Mesenchymal stem cell (in vitro differentiated cells and primary cell): ENCODE measurements at regions not wholly inside any gene's neighbourhood (a gene's known extent, or its start where the extent isn't known, plus 50 kb on each side); places are given as distances from the start of the nearest gene placed in this dataset.

ENCODE experiments used
- DNase-seq: peaks from one replicate; pipeline ENCODE4 v3.0.0-alpha.2; 2013
- H2AFZ ChIP-seq: one replicate; pipeline ENCODE4 v1.6.1; 2013; ENCODE audit warnings: low read depth, mild to moderate bottlenecking, control low read depth, inconsistent platforms, low read length, moderate library complexity
- H2AK5ac ChIP-seq: 2 replicates; pipeline ENCODE4 v1.6.1; 2013; ENCODE audit warnings: low read length, moderate library complexity, mild to moderate bottlenecking, inconsistent platforms; ENCODE audit not compliant: severe bottlenecking
- H2BK120ac ChIP-seq: one replicate; pipeline ENCODE4 v1.6.1; 2013; ENCODE audit warnings: low read depth, mild to moderate bottlenecking, inconsistent platforms, low read length, moderate library complexity
- H2BK12ac ChIP-seq, 2 experiments: one replicate each; pipeline ENCODE4 v1.6.1; 2013; ENCODE audit warnings: inconsistent platforms in 2 of 2, low read length in 2 of 2, mild to moderate bottlenecking in 2 of 2, moderate library complexity in 2 of 2, control low read depth in 1 of 2
- H2BK15ac ChIP-seq: one replicate; pipeline ENCODE4 v1.6.1; 2013; ENCODE audit warnings: mild to moderate bottlenecking, low read depth, inconsistent platforms; ENCODE audit not compliant: poor library complexity, severe bottlenecking
- H2BK5ac ChIP-seq: 2 replicates; pipeline ENCODE4 v1.6.1; 2013; ENCODE audit warnings: low read depth, mild to moderate bottlenecking, low read length, control low read depth, inconsistent platforms; ENCODE audit not compliant: poor library complexity, severe bottlenecking
- H3K14ac ChIP-seq, 2 experiments: one replicate each; pipeline ENCODE4 v1.6.1; 2013; ENCODE audit warnings: inconsistent platforms in 2 of 2, low read length in 2 of 2, control low read depth in 1 of 2, mild to moderate bottlenecking in 1 of 2, moderate library complexity in 1 of 2
- H3K18ac ChIP-seq, 2 experiments: one replicate each; pipeline ENCODE4 v1.6.1; 2013; ENCODE audit warnings: inconsistent platforms in 2 of 2, low read length in 2 of 2, control low read depth in 1 of 2, low read depth in 1 of 2, mild to moderate bottlenecking in 1 of 2
- H3K23ac ChIP-seq, 2 experiments: one replicate each; pipeline ENCODE4 v1.6.1; 2013; ENCODE audit warnings: inconsistent platforms in 2 of 2, low read length in 2 of 2, mild to moderate bottlenecking in 2 of 2, moderate library complexity in 2 of 2, control low read depth in 1 of 2
- H3K27ac ChIP-seq: 2 replicates; pipeline ENCODE4 v1.5.1; 2013; ENCODE audit warnings: mild to moderate bottlenecking, moderate library complexity, low read length, control low read depth, inconsistent platforms; ENCODE audit not compliant: poor library complexity, severe bottlenecking
- H3K27me3 ChIP-seq, 2 experiments: 2 replicates each; pipeline versions ENCODE4 v1.6.1 to v1.7.0; 2013; ENCODE audit warnings: low read length in 2 of 2, mild to moderate bottlenecking in 2 of 2, moderate library complexity in 2 of 2, control low read depth in 1 of 2, inconsistent platforms in 1 of 2; ENCODE audit not compliant: control insufficient read depth in 1 of 2, insufficient read depth in 1 of 2
- H3K36me3 ChIP-seq, 2 experiments: 2 replicates each; pipeline versions ENCODE4 v1.6.1 to v1.7.0; 2013; ENCODE audit warnings: low read length in 2 of 2, control low read depth in 1 of 2, inconsistent platforms in 1 of 2, low read depth in 1 of 2, mild to moderate bottlenecking in 1 of 2; ENCODE audit not compliant: insufficient read depth in 2 of 2, control insufficient read depth in 1 of 2
- H3K4ac ChIP-seq, 2 experiments: one replicate each; pipeline ENCODE4 v1.6.1; 2013; ENCODE audit warnings: inconsistent platforms in 2 of 2, low read length in 2 of 2, mild to moderate bottlenecking in 2 of 2, moderate library complexity in 2 of 2, control low read depth in 1 of 2, low read depth in 1 of 2
- H3K4me1 ChIP-seq: 2 replicates; pipeline ENCODE4 v1.6.1; 2013; ENCODE audit warnings: low read depth, low read length, control low read depth; ENCODE audit not compliant: control insufficient read depth, insufficient read depth
- H3K4me2 ChIP-seq: 2 replicates; pipeline ENCODE4 v1.6.1; 2013; ENCODE audit warnings: low read length, mild to moderate bottlenecking, inconsistent platforms; ENCODE audit not compliant: poor library complexity, severe bottlenecking
- H3K4me3 ChIP-seq, 2 experiments: 2 replicates each; pipeline versions ENCODE4 v1.5.1 to v1.7.0; 2013; ENCODE audit warnings: low read length in 2 of 2, mild to moderate bottlenecking in 2 of 2, control low read depth in 1 of 2, low read depth in 1 of 2; ENCODE audit not compliant: insufficient read depth in 1 of 2
- H3K79me1 ChIP-seq: replicated peaks from 2 replicates; pipeline ENCODE4 v1.6.1; 2013; ENCODE audit warnings: mild to moderate bottlenecking, control low read depth, low read length, inconsistent platforms; ENCODE audit not compliant: poor library complexity, severe bottlenecking
- H3K9ac ChIP-seq: 2 replicates; pipeline ENCODE4 v1.7.0; 2013; ENCODE audit warnings: mild to moderate bottlenecking, low read length, moderate library complexity
- H3K9me3 ChIP-seq: 2 replicates; pipeline ENCODE4 v1.7.0; 2013; ENCODE audit warnings: mild to moderate bottlenecking, low read length; ENCODE audit not compliant: control insufficient read depth
- H4K8ac ChIP-seq: one replicate; pipeline ENCODE4 v1.6.1; 2013; ENCODE audit warnings: inconsistent platforms, mild to moderate bottlenecking, low read length, moderate library complexity
- H4K91ac ChIP-seq: one replicate; pipeline ENCODE4 v1.6.1; 2013; ENCODE audit warnings: mild to moderate bottlenecking, low read length, inconsistent platforms
- WGBS: methylation state at CpG from one replicate; pipeline ENCODE4 v1.1.7; 2013; ENCODE audit warnings: mixed read lengths; 5-methylcytosine and 5-hydroxymethylcytosine counted together

GRCh38 chr20:60817891-60818290 is 434.2 kb upstream of the CDH4 start:
- H2AFZ ChIP-seq, result no peak overlapping the region
- no peaks in the 10 kb centered on the region for H3K4me1 ChIP-seq
- H3K14ac ChIP-seq, result no peak overlapping the region
- no peak overlapping the region for H3K4ac ChIP-seq
- 68% methylated on average over 4 of the region's 4 CpGs for WGBS
- no peak overlapping the region for H3K9ac ChIP-seq
- H2BK5ac ChIP-seq, result no peak overlapping the region
- H3K4me3 ChIP-seq, result no peak overlapping the region
- no peak overlapping the region for H4K91ac ChIP-seq
- no peaks in the 10 kb centered on the region for H3K36me3 ChIP-seq
- no peak overlapping the region for H3K4me2 ChIP-seq
- H3K23ac ChIP-seq, result no peak overlapping the region
- no peaks in the 10 kb centered on the region for H3K9me3 ChIP-seq
- no peak overlapping the region for H3K18ac ChIP-seq
- DNase-seq, result no peak
- H2AK5ac ChIP-seq, result no peak overlapping the region
- H2BK120ac ChIP-seq, result no peak overlapping the region
- no peak overlapping the region for H2BK12ac ChIP-seq
- H3K27ac ChIP-seq, result no peak overlapping the region
- no peak overlapping the region for H2BK15ac ChIP-seq
- H3K79me1 ChIP-seq, result no peaks in the 10 kb centered on the region
- H3K27me3 ChIP-seq, result peaks cover 0 to 12% of the 10 kb centered on the region in 2 experiments
- H4K8ac ChIP-seq, result no peak overlapping the region

GRCh38 chr20:60819511-60819910 is 432.6 kb upstream of the CDH4 start:
- Histone ChIP-seq H3K36me3 (no peaks in the 10 kb centered on the region), H3K79me1 (no peaks in the 10 kb centered on the region), H3K4me1 (no peaks in the 10 kb centered on the region), H3K9ac (no peak overlapping the region), H4K91ac (no peak overlapping the region), H4K8ac (no peak overlapping the region), H3K27me3 (peaks cover 0 to 12% of the 10 kb centered on the region in 2 experiments), H3K27ac (no peak overlapping the region), H3K14ac (no peak overlapping the region), H3K18ac (no peak overlapping the region), H3K4ac (no peak overlapping the region), H3K4me3 (no peak overlapping the region), H2BK12ac (no peak overlapping the region), H3K9me3 (no peaks in the 10 kb centered on the region), H2AFZ (no peak overlapping the region), H2AK5ac (no peak overlapping the region), H3K4me2 (no peak overlapping the region), H2BK15ac (no peak overlapping the region), H2BK120ac (no peak overlapping the region), H3K23ac (no peak overlapping the region), H2BK5ac (no peak overlapping the region)
- 46% methylated on average over 3 of the region's 5 CpGs for WGBS
- DNase-seq, result no peak

GRCh38 chr20:60820149-60820548 is 431.9 kb upstream of the CDH4 start:
- WGBS, result 67% methylated on average over 4 of the region's 4 CpGs
- no peak for DNase-seq
- no peaks in the 10 kb centered on the region for H3K79me1 ChIP-seq
- no peaks in the 10 kb centered on the region for H3K9me3 ChIP-seq
- H3K9ac ChIP-seq, result no peak overlapping the region
- H3K27me3 ChIP-seq, result peaks cover 0 to 12% of the 10 kb centered on the region in 2 experiments
- no peaks in the 10 kb centered on the region for H3K36me3 ChIP-seq
- H2BK120ac ChIP-seq, result no peak overlapping the region
- H2AK5ac ChIP-seq, result no peak overlapping the region
- H3K4ac ChIP-seq, result no peak overlapping the region
- no peaks in the 10 kb centered on the region for H3K4me1 ChIP-seq
- no peak overlapping the region for H2BK12ac ChIP-seq
- no peak overlapping the region for H3K23ac ChIP-seq
- no peak overlapping the region for H2BK5ac ChIP-seq
- H3K14ac ChIP-seq, result no peak overlapping the region
- no peak overlapping the region for H2AFZ ChIP-seq
- H4K91ac ChIP-seq, result peak overlapping the region; percentile 21
- H3K4me3 ChIP-seq, result no peak overlapping the region
- no peak overlapping the region for H2BK15ac ChIP-seq
- H4K8ac ChIP-seq, result no peak overlapping the region
- H3K4me2 ChIP-seq, result no peak overlapping the region
- no peak overlapping the region for H3K18ac ChIP-seq
- no peak overlapping the region for H3K27ac ChIP-seq

DNA sequence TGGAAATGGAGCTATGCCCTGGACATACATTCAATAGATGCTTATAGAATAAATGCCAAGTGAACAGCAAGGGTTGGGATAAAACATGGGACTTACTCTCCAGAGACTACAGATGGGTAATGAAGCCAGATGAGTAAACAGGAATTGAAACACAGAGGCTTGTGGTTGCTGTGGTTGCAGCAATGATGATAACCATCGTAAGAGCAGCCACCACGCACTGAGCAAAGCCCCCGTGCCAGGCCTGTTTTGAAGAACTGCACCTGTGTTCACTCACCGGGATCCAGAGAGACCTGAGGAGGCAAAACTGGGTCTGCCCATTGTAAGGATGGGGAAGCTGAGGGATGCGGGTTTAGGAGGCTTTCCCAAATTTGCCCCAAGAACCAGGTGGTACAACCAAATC is 431.1 kb upstream of the CDH4 start:
- WGBS, result 73% methylated on average over 4 of the region's 5 CpGs
- no peak overlapping the region for H3K14ac ChIP-seq
- H4K8ac ChIP-seq, result no peak overlapping the region
- H3K4me3 ChIP-seq, result no peak overlapping the region
- no peak overlapping the region for H3K23ac ChIP-seq
- no peaks in the 10 kb centered on the region for H3K4me1 ChIP-seq
- H2AFZ ChIP-seq, result no peak overlapping the region
- no peaks in the 10 kb centered on the region for H3K36me3 ChIP-seq
- DNase-seq, result no peak
- no peak overlapping the region for H2BK15ac ChIP-seq
- no peak overlapping the region for H3K18ac ChIP-seq
- H3K27ac ChIP-seq, result no peak overlapping the region
- H3K4ac ChIP-seq, result no peak overlapping the region
- no peak overlapping the region for H3K9ac ChIP-seq
- no peaks in the 10 kb centered on the region for H3K79me1 ChIP-seq
- no peak overlapping the region for H4K91ac ChIP-seq
- no peak overlapping the region for H2AK5ac ChIP-seq
- peaks cover 0 to 12% of the 10 kb centered on the region in 2 experiments for H3K27me3 ChIP-seq
- no peak overlapping the region for H2BK5ac ChIP-seq
- no peak overlapping the region for H2BK120ac ChIP-seq
- no peaks in the 10 kb centered on the region for H3K9me3 ChIP-seq
- no peak overlapping the region for H2BK12ac ChIP-seq
- H3K4me2 ChIP-seq, result no peak overlapping the region
